Effector memory CD4-positive, alpha-beta T cell (primary cell): ENCODE measurements at regions not wholly inside any gene's neighbourhood (a gene's known extent, or its start where the extent isn't known, plus 50 kb on each side); places are given as distances from the start of the nearest gene placed in this dataset.

ENCODE experiments used
- DNase-seq, 3 donors: peaks; one replicate each; pipeline ENCODE4 v3.0.0-alpha.2; 2020
- H3K27ac ChIP-seq: 2 replicates; pipeline ENCODE4 v1.7.0; 2013; ENCODE audit warnings: mild to moderate bottlenecking, low read length, moderate library complexity; ENCODE audit not compliant: insufficient read depth, poor library complexity, severe bottlenecking
- H3K27me3 ChIP-seq: replicated peaks from 2 replicates; pipeline ENCODE4 v1.7.0; 2013; ENCODE audit warnings: mild to moderate bottlenecking, low read length; ENCODE audit not compliant: insufficient read depth, control insufficient read depth, poor library complexity, severe bottlenecking
- H3K36me3 ChIP-seq: 2 replicates; pipeline ENCODE4 v1.7.0; 2013; ENCODE audit warnings: mild to moderate bottlenecking, low read length, moderate library complexity; ENCODE audit not compliant: control insufficient read depth, insufficient read depth
- H3K4me1 ChIP-seq: 2 replicates; pipeline ENCODE4 v1.7.0; 2013; ENCODE audit warnings: low read length, mild to moderate bottlenecking; ENCODE audit not compliant: control insufficient read depth, insufficient read depth, poor library complexity, severe bottlenecking
- H3K4me3 ChIP-seq: 2 replicates; pipeline ENCODE4 v1.7.0; 2013; ENCODE audit warnings: low read length, low read depth, mild to moderate bottlenecking; ENCODE audit not compliant: insufficient read depth, poor library complexity, severe bottlenecking
- H3K9me3 ChIP-seq: 2 replicates; pipeline ENCODE4 v1.7.0; 2013; ENCODE audit warnings: mild to moderate bottlenecking, low read length, moderate library complexity; ENCODE audit not compliant: control insufficient read depth

GRCh38 chrX:20507901-20508620 lies 241.4 kb upstream of the RPS6KA3 start:
- Histone ChIP-seq H3K36me3 (no peaks in the 10 kb centered on the region), H3K27ac (no peak overlapping the region), H3K27me3 (no peaks in the 10 kb centered on the region), H3K9me3 (no peaks in the 10 kb centered on the region), H3K4me3 (no peak overlapping the region), H3K4me1 (no peaks in the 10 kb centered on the region)
- DNase-seq: no peak

GRCh38 chrX:20506739-20507138 lies 240.0 kb upstream of the RPS6KA3 start:
- no peak overlapping the region for H3K27ac ChIP-seq
- no peak for DNase-seq
- no peaks in the 10 kb centered on the region for H3K9me3 ChIP-seq
- no peak overlapping the region for H3K4me3 ChIP-seq
- no peaks in the 10 kb centered on the region for H3K36me3 ChIP-seq
- no peaks in the 10 kb centered on the region for H3K4me1 ChIP-seq
- H3K27me3 ChIP-seq: no peaks in the 10 kb centered on the region

GRCh38 chrX:20500949-20501348 lies 234.2 kb upstream of the RPS6KA3 start:
- no peak for DNase-seq
- H3K4me1 ChIP-seq: peaks cover 3% of the 10 kb centered on the region
- H3K4me3 ChIP-seq: no peak overlapping the region
- H3K27ac ChIP-seq: no peak overlapping the region
- no peaks in the 10 kb centered on the region for H3K36me3 ChIP-seq
- H3K9me3 ChIP-seq: no peaks in the 10 kb centered on the region
- no peaks in the 10 kb centered on the region for H3K27me3 ChIP-seq

GRCh38 chrX:20500171-20500865 lies 233.6 kb upstream of the RPS6KA3 start:
- Histone ChIP-seq H3K36me3 (no peaks in the 10 kb centered on the region), H3K27ac (no peak overlapping the region), H3K4me3 (no peak overlapping the region), H3K27me3 (no peaks in the 10 kb centered on the region), H3K4me1 (peaks cover 3% of the 10 kb centered on the region), H3K9me3 (no peaks in the 10 kb centered on the region)
- DNase-seq: no peak

GRCh38 chrX:20499763-20500162 lies 233.1 kb upstream of the RPS6KA3 start:
- Histone ChIP-seq H3K4me1 (peaks cover 3% of the 10 kb centered on the region), H3K27me3 (no peaks in the 10 kb centered on the region), H3K27ac (no peak overlapping the region), H3K9me3 (no peaks in the 10 kb centered on the region), H3K4me3 (no peak overlapping the region), H3K36me3 (no peaks in the 10 kb centered on the region)
- DNase-seq: no peak

- no peaks in the 10 kb centered on the region for H3K27me3 ChIP-seq
- H3K4me1 ChIP-seq: peaks cover 3% of the 10 kb centered on the region
- H3K4me3 ChIP-seq: no peak overlapping the region
- no peaks in the 10 kb centered on the region for H3K9me3 ChIP-seq
- H3K36me3 ChIP-seq: no peaks in the 10 kb centered on the region
- no peak overlapping the region for H3K27ac ChIP-seq
- DNase-seq: no peak
These were observed 232.3 kb upstream of the RPS6KA3 start for GRCh38 chrX:20498851-20499635.

- no peak for DNase-seq
- H3K4me3 ChIP-seq: no peak overlapping the region
- H3K27ac ChIP-seq: no peak overlapping the region
- peaks cover 3% of the 10 kb centered on the region for H3K4me1 ChIP-seq
- H3K36me3 ChIP-seq: no peaks in the 10 kb centered on the region
- H3K9me3 ChIP-seq: no peaks in the 10 kb centered on the region
- H3K27me3 ChIP-seq: no peaks in the 10 kb centered on the region
These were observed 228.9 kb upstream of the RPS6KA3 start for GRCh38 chrX:20495575-20495974.

- H3K27ac ChIP-seq: no peak overlapping the region
- H3K27me3 ChIP-seq: no peaks in the 10 kb centered on the region
- H3K36me3 ChIP-seq: no peaks in the 10 kb centered on the region
- no peaks in the 10 kb centered on the region for H3K9me3 ChIP-seq
- no peaks in the 10 kb centered on the region for H3K4me1 ChIP-seq
- H3K4me3 ChIP-seq: no peak overlapping the region
- DNase-seq: no peak
These were observed 221.8 kb upstream of the RPS6KA3 start for GRCh38 chrX:20488473-20488872.

GRCh38 chrX:20487227-20487626 lies 220.5 kb upstream of the RPS6KA3 start:
- Histone ChIP-seq H3K4me3 (no peak overlapping the region), H3K9me3 (no peaks in the 10 kb centered on the region), H3K36me3 (no peaks in the 10 kb centered on the region), H3K27me3 (no peaks in the 10 kb centered on the region), H3K27ac (no peak overlapping the region), H3K4me1 (no peaks in the 10 kb centered on the region)
- no peak for DNase-seq

GRCh38 chrX:20481632-20482031 lies 214.9 kb upstream of the RPS6KA3 start:
- Histone ChIP-seq H3K27ac (no peak overlapping the region), H3K27me3 (no peaks in the 10 kb centered on the region), H3K9me3 (no peaks in the 10 kb centered on the region), H3K4me3 (no peak overlapping the region), H3K4me1 (no peaks in the 10 kb centered on the region), H3K36me3 (no peaks in the 10 kb centered on the region)
- DNase-seq: no peak
